Posterior cingulate gyrus (tissue), 11 donors: ENCODE measurements at regions not wholly inside any gene's neighbourhood (a gene's known extent, or its start where the extent isn't known, plus 50 kb on each side); places are given as distances from the start of the nearest gene placed in this dataset.

Source experiments
- DNase-seq, 10 donors: peaks; one replicate each; pipeline versions ENCODE4 v3.0.0 to v3.0.0-alpha.2; 2020 to 2021; ENCODE audit warnings: mixed read lengths in 3 of 10
- intact Hi-C: fragments of 100-400 bp; cut with DNase I; formaldehyde crosslinking; loops from one replicate; pipeline ENCODE4 v1.15.1; 2023

DNA sequence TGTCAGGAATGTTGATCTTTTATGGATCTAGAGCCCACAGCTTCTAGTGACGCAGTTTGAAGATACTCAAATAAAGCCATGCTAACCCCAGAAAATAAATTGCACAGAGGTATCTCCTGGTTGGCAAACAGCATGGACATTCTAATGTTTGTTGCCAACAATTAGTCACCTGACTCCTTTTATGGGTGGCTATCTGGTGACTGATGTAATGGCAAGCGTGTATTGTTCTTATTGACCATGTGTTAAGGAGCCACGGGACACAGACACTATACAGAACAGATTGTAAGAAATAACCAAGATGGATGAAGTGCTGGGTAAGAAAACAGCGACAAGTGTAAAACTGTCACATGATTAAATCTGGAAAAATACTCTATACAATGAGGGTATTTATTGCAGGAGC is 401.3 kb upstream of the PDE3A start:
- DNase-seq = no peak
- intact Hi-C loops = no loop called here

DNA sequence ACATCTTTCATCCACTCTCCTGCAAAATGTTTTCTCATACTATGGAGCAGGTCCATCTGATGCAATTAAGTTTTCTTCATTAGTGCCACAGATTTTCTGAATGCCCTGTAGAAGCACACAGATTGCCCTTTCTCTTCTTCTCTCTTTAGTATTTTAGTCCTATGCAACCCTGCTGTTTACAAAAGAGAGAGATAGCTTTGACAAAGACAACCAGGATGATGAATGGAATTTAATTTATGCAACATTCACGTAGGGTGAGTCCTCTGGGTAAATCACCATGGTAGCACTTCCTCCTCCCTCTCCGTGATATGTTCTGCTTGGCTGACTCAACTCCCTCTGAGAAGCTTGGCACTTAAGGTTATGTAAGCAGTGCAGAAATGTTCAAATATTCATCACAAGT is 400.9 kb upstream of the PDE3A start:
- DNase-seq = peak in 1 of 10 donors; percentile 42
- intact Hi-C loops = no loop called here

DNA sequence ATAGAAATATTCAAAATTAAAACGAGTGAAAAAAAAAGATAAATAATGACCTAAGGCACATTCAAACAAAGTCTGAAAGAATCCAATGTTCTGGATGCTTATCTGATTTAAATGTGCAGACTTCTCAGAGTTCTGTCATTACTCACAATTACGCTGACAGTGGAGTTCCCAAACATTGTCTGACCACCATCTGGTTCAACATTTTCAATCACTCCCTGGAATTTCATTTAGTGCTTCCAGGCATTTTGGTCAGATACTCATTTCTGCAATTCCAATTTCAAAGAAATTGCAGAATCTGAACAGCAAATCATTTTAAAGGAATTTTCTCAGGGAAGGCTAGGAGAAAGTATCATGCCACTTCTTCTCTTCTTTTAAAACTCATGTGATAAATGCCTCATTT is 398.2 kb upstream of the PDE3A start:
- DNase-seq = no peak
- intact Hi-C loops = no loop called here

DNA sequence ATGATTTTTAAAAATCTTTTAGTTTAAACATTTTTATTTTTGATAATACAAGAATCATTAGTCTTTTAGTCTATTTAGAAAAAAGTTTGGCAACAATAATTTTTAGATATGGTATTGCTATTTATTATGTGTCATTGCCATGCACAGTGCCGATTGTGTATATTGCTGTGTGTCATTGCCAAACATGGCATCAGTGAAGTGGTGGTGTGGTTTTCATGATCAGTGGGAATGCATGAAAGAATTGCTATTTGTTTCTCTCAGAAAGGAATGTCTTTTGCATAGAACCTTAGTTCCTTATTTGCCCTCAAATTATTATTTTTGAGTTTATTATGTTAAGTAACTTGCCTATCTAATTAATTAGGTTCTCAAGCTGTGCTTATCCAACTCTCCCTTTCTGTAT is 397.5 kb upstream of the PDE3A start:
- intact Hi-C loops = no loop called here
- no peak for DNase-seq

DNA sequence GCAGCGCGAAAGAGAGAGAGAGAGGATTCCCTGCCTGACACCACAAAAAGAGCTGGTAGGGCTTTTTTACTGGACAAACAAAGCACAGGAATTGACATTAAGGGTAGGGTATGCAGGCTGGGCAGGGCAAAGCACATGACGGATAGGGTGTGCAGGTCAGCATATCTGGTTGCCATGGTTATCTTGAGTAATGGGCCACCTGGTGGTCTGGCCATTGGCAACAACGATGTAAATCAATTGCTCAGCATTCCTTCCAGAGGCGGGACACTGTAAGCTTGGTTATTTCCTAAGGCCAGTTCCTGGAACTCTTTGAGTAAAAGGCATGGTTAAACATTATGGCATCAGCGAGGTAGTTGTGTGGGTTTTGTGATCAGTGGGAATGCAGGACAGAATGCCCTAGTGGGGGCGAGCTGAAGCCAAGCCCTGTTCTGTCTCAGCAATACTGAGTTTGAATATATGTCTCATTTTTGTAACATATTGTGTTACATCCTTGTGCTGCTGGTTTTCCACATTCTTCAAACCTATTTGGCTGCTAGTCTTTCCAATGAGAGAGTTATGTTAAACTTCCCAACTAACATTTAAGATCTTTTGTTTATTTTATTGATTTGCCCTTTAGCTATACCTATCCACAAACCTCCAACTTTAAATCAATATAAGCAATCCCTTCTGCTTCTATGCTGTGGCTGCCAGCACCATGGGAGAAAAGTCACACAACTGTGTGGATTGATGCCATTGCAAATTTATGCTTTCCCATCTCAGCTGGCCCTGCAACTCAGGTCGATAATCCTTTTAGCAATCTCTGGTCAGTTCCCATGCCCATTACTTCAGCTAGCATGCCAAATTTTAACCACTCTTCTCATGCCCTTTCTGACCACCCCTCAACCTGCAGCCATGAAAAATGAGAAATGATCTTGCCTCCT is 396.7 kb upstream of the PDE3A start:
- intact Hi-C loops = no loop called here
- DNase-seq = no peak

DNA sequence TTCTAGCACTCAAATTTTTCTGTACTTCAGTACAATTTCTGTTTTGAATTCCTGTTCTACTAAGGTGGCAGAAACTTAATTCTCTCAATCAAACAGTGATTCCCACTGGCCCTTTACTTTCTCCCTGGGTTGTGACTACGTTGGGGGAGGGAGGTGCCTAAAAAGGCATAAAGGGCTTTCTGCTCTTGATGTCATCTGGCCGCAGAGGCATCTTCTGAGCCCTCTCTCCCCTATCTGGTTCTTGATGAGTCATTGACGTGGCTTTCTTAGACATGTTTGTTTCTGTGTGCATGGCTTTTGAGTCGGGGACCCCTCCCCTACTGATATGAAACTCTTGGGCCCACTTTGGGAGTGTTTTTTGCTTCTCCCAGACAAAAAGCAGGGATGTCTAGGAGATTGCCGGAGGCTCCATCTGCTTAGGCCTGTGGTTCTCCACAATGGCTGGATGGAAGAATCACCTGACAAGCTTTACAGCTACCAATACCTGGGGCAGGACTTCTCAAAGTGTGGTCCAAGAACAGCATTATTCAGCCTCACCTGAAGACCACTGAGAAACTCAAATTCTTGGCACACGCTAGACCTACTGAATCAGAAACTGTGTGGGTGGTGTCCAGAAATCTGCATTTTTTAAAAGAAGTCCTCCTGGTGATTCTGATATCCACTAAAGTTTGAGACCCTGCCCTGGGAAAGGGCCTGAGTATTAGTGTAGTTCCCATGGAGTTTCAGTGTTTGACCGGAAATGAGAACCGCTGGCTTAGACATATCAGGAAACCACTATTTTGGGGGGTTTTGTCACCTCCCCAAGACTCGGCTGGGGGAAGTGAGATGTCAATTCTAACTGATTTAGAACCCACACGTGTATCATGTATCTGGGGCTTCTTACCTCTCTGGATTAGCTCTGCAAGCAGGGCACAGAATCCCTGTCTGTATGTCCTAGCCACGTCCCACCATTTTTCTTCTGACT is 395.7 kb upstream of the PDE3A start:
- intact Hi-C loops = no loop called here
- no peak for DNase-seq

DNA sequence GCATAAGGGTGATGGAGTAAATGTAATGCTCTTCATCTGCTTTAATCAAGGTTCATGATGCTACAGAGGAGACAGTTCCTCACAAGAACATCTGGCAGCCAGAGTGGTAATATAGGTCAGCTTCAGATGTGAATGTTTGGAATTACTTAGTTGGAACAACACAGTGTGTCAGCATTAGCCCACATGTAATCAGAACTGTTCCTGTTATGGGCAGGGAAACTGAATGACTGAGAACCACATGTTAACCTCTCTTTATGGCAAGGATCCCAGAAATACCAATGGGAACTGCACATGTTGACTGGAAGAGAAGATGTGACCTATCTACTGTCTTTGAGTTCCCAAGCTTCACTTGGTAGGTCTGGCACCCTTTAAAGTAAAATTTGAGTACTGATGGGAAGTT is 390.1 kb upstream of the PDE3A start:
- intact Hi-C loops = no loop called here
- no peak for DNase-seq

DNA sequence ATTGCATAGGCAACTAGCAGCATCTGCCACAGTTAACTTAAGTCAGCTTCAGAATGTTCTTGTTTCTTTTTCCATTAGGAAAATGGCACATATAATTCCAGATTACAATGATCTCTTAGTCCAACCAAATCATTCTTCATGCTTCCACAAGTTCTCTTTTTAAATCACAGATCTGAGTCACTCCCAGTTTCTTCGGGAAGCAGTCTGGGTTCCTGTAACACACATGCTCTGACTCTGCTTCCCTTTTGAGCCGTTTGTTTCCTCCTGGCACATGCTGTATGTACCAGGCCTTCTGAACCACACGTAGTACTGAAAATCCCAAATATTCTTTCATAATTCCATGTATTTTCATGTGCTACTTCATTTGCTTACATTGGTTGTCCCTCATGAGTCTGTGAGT is 388.8 kb upstream of the PDE3A start:
- DNase-seq = no peak
- intact Hi-C loops = no loop called here

DNA sequence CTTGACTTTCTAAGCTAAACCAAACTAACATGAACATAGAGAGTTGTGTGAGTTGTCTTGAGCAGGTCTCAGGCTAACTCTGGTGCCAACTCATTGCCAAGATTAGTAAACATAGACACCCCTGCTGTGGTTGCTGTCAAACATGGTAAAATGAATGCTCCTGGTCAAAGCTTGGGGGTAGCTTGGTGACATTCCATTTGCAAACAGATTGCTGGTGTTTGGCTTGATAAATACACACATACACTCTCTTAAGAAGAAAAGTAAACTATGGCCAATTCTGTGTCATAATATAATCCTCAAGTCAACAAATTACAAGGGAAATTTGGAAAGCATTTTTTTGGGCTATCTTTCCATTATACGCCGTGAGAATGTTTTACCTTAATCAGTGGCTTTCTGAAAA is 386.4 kb upstream of the PDE3A start:
- intact Hi-C loops = no loop called here
- DNase-seq = no peak

DNA sequence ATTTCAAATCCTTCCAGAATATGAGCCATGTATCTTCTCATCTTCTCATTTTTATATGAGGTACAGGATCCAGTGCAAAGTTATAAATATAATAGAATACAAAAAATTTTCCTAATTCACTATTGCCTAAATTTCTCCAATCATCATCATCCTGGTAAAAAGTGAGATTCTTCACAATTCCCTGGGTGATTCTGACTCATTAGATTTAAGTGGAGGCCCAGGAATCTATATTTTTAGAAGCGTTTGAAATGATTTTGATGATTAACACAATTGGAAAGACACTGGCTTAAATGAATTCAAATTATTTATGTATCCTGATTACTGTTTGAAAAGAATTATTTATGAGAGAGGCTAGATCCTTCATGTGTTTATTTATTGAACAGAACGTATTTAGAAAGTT is 380.3 kb upstream of the PDE3A start:
- DNase-seq = no peak
- intact Hi-C loops = no loop called here

DNA sequence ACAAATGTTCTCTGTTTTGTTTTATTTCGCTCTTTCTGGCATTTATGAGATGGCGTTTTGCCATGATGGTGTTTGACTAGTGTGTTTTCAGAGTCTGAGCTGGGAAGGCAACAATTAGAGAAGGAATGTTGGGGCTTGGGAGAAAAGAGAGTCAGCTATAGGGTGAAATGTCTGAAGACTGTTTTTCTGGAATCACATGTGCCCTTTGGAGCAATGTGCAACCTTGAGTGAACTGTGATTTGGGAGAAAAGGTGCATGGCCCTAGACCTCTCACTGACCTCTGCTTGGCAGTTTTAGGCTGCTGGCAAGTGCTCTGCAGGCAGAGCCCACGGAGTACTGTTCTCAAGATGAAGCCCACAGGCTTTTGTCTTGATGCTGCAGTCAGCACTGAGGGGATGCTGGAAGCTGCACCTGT is 379.9 kb upstream of the PDE3A start:
- intact Hi-C loops = no loop called here

DNA sequence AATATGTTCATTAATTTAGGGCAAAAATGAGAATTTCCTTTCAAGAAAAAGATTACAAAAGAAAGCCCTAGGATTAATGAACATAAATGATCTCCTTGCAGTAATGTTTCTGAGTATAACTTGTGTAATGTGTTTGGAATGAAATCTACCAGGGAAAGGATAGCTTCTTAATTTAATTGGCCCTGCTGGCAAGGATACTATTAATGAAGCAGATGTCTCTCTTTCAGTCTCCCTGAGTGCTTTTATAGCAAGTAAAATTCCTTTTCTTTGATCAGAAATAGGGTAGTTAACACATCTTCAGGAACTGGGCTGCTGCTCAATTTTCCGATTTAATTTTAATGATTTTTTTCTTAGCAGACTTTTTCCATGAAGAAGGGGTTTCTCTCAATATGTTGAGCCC is 379.4 kb upstream of the PDE3A start:
- intact Hi-C loops = no loop called here
- DNase-seq = no peak

More for the DNA sequence above, 379.9 kb upstream of the PDE3A start:
- no peak for DNase-seq

DNA sequence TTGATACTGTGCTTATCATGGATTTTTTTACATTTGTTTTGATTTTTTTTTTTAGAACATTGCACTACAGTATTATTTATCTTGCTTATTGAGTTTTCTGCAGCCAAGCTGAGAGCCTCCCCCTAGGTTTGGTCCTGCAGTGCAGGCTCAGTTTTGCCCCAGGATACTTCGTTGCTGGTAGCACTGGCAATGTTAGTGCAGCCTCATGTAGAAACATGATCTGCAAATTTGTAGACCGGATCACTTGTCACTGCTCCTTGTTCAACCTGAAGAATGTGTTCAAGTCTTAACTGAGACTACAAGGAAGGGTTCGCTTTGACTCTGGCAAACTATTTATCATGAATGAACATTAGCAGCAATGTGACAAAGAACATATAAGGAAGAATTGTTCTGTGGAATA is 377.2 kb upstream of the PDE3A start:
- intact Hi-C loops = no loop called here

DNA sequence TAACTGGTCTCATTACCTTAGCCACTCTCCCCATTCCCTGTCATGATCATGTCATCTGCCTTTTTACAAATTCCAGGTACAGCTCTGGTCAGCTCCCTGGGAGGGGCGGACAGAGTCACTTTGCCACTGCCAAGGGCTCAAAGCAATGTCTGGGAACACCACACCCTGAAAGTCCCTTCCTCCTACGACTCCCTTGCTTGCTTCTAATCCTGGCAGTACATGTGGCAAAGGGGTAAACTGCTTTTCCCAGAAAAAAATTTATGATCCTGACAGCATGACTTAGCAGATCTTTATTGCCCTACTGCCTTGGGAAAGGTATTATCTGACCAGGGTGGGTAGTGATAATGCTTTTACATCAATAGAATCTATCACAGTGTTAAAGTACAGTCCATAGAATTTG is 376.0 kb upstream of the PDE3A start:
- DNase-seq = no peak
- intact Hi-C loops = no loop called here

More for the DNA sequence above, 377.2 kb upstream of the PDE3A start:
- DNase-seq = no peak

DNA sequence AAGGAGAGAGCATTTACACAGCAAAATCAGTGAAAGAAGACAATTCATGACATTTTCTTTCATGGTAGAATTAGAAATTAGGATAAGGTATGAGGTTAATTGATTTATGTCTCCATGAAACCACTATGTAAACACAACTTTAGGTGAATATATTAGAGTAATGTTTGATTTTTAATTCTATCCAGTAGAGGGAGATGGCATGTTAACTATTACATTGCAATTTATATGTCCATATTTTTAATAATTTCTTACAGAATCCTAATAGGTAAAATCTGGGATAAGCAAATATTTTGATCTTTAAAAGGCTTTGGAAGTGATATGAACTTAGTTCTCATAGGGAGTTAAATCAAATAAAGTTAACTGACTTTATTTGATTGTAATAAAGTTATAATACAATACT is 373.4 kb upstream of the PDE3A start:
- intact Hi-C loops = no loop called here
- no peak for DNase-seq

DNA sequence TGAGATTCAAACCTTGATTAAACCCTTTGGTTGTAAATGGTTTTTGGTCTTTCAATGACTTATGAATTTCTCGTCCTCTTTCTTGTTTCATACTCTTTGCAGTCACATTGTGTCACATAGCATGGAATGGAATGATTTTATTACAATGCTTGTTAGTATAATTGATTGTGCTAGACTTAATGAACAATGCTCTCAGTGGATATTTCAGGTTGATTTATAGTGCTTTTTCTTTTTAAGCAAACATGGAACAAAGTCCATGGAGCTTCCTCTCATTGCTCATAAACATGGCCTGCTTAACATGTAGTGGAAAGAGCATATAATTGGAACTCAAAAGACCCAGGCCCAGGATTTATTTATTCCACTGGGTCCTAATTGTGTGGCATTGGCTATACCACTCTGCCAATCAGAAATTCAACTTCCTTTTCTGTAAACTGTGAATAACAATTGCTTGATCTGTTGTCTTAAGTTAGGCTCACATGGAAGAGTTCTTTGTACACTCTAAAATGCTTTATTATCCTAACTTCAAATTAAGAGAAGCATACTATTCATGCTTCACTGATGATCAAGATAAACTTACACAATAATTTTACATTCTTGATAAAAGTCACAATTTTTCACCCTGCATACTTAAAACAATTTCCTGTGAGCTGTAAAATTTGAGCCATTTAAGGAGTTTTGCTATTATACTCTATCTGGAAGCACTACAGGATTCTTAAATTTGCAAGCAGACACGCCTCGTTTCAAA is 370.5 kb upstream of the PDE3A start:
- intact Hi-C loops = no loop called here
- DNase-seq = no peak

DNA sequence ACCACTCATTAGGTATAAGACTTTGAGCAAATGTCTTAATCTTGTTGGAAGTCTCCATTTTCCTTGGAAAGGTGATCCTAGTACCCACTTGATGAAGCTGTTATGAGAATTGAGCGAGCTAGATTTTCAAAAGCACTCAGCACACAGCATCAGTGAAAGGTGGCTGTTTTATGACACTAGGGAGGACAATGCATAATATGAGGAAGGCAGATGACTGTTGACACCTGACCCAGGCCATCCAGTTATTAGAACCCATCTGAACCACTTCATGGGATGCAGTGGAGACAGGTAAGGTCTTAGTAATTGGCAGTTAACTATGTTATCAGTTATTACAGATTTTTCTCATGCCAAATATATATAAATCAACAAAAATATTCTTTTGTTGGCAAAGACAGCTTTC is 369.9 kb upstream of the PDE3A start:
- DNase-seq = no peak
- intact Hi-C loops = no loop called here

DNA sequence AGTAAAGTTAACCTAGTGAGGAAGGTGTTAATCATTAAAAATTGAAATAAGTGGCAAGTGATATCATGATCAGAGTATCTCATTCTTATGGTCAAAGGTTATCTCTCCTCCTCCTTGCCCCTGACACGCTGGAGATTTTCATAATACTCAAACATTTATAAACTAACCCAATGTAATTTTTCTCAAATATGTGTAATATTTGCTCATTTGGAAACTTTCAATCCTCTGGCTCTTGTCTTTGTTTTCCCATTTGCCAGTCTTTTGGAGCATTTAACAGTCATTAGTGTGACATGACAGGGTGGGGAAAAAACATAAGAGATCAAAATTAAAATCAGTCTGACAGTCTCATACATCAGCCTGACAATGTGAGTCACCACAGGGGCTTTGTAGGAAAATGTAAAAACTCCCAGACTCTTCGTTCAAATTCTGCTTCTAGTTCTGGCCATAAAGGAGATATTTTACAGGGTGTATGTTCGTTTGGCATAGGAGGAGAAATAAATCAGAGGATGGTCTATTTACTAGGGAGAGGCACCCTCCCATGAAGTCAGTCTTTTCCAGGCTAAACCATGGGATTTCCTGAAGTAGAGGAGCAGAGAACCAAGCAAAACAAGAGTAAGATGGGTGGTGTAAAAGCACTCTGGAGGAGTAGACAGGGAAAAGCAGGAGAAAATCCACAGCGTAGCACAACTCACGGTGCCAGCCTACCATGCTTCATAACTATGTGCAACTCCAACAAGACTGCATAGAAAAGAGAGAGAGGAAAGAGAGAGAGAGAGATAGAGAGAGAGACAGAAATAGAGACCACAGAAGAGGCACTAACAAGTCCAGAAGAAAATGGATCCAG is 369.2 kb upstream of the PDE3A start:
- no peak for DNase-seq
- intact Hi-C loops = no loop called here

DNA sequence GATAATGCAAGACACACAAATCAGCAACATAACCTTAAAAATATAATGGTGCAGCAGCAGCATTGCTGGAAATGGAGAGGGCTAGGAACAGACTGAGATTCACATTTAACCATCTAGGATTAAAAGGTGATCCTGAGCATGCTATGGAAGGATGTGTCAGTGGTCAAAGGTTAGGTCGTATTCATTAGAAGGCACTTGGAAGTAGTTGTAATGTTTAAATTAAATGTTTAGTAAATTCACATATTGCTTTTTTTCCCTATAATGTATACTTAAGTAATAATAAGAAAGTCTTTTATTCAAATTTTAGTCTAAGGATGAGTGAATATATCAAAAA is 368.6 kb upstream of the PDE3A start:
- intact Hi-C loops = no loop called here

DNA sequence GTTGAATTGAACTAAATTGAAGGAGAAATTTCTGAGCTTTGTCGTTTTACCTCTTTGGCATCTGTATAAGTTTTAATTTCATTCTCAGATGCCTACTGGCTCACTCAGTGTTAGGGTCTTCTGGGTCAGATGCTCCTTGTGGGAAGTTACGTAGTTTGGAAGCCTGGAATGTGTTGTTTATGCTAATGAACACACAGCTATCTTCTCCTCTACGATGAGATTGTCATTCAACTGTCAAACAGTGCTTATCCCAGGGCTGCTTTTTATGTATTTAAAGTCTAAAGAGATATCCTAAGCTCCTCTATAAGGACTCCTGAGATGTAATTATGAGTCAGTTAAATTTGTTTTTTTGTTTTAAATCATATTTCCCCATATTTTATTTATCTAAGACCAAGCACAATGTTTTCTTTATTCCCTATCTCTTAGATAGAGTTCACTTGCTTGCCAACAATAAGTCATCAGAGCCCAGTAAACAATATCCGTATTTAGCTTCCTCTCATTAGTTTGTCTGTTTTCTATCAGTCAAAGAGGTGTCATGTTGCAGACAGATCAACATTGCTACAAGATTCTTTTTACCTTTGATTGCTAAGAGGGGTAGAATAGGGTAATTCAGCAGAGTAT is 368.0 kb upstream of the PDE3A start:
- DNase-seq = no peak
- intact Hi-C loops = no loop called here

More for the DNA sequence above, 368.6 kb upstream of the PDE3A start:
- DNase-seq = no peak
